Stomach (tissue), 8 donors: ENCODE measurements at regions not wholly inside any gene's neighbourhood (a gene's known extent, or its start where the extent isn't known, plus 50 kb on each side); places are given as distances from the start of the nearest gene placed in this dataset.

ENCODE experiments used
- DNase-seq, 2 donors: peaks; one replicate each; pipeline versions ENCODE4 v3.0.0 to v3.0.0-alpha.2; 2013 to 2019
- H3K27ac ChIP-seq, 5 donors: fragments of 200-600 bp in 4 of 5; sonication (generic) in 4 of 5; one replicate each; pipeline ENCODE4 v1.5.1; 2013 to 2019; ENCODE audit warnings: mild to moderate bottlenecking in 1 of 5, moderate library complexity in 1 of 5
- H3K27me3 ChIP-seq, 3 donors: fragments of 200-600 bp; sonication (generic); one replicate each; pipeline ENCODE4 v1.5.1; 2017 to 2019; ENCODE audit warnings: mixed run types in 1 of 3
- H3K36me3 ChIP-seq, 4 donors: fragments of 200-600 bp; sonication (generic); 1 replicate in 3 of 4; 2 replicates in 1 of 4; pipeline ENCODE4 v1.5.1; 2016 to 2019
- H3K4me1 ChIP-seq, 4 donors: fragments of 200-600 bp; sonication (generic); one replicate each; pipeline ENCODE4 v1.5.1; 2016 to 2019
- H3K4me3 ChIP-seq, 4 donors: fragments of 200-600 bp; sonication (generic) in 3 of 4; one replicate each; pipeline ENCODE4 v1.5.1; 2016 to 2019; ENCODE audit warnings: mild to moderate bottlenecking in 1 of 4
- H3K9me3 ChIP-seq, 4 donors: fragments of 200-600 bp; sonication (generic); one replicate each; pipeline ENCODE4 v1.5.1; 2016 to 2019
- CTCF ChIP-seq, 7 experiments: fragments of 450-650 bp in 4 of 7; fragments of 200-600 bp in 3 of 7; sonication (generic) in 3 of 7; IDR thresholded peaks; one replicate each; pipeline ENCODE4 v1.5.1; 2016 to 2019; ENCODE audit warnings: antibody characterized with exemption in 7 of 7, control low read depth in 2 of 7, mild to moderate bottlenecking in 1 of 7
- EP300 ChIP-seq: sonication (generic); formaldehyde crosslinking; IDR thresholded peaks from one replicate; pipeline ENCODE4 v1.6.1; 2017; ENCODE audit warnings: antibody characterized with exemption
- POLR2A ChIP-seq, 4 donors: fragments of 450-650 bp; IDR thresholded peaks; one replicate each; pipeline ENCODE4 v1.6.1; 2016; ENCODE audit warnings: antibody characterized with exemption in 4 of 4, control low read depth in 2 of 4, mild to moderate bottlenecking in 1 of 4, moderate library complexity in 1 of 4
- POLR2AphosphoS5 ChIP-seq, 3 donors: sonication (generic); formaldehyde crosslinking; IDR thresholded peaks; one replicate each; pipeline ENCODE4 v1.6.1; 2016; ENCODE audit warnings: antibody characterized with exemption in 3 of 3
- WGBS, 5 donors: extraction: QIAGEN DNeasy Blood & Tissue Kit in 3 of 5; methylation state at CpG; one replicate each; pipeline versions ENCODE4 v1.1.5 to v1.1.7; 2013 to 2018; 5-methylcytosine and 5-hydroxymethylcytosine counted together
- intact Hi-C: fragments of 100-400 bp; cut with DNase I; formaldehyde crosslinking; loops from one replicate; pipeline ENCODE4 v1.15.1; 2023; ENCODE audit warnings: low total_unique reads
- donor health status: healthy with polysubstance abuse.
- donor health status: Bipolar disorder and iron deficiency.
- donor health status: healthy.

DNA sequence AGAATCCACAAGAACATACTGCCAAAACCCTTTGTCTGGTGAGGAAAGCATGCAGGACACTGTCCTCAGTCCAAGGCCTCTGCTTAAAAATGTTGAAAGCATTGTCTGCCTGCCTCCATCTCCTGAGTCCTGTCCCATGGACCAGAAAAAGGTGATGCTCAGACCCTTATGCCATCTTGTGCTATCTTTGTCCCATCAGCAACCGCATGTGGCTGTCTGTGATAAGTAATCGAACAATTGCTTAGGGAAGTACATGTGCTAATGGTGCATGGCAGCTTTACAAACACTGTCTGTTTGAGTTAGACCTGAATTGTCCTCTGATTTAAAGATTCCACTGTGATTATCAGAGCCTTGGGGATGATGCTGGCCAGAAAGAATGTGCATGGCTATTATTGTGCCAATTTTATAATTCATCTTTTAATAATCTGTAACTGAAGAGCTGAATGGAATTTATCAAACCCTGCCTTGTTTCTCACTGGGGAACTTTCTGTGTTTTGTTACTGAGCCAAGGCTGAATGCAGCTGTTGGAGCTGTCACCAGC is 177.5 kb downstream of the DACT1 start:
- Histone ChIP-seq H3K9me3 (no peaks in the 10 kb centered on the region), H3K27ac (no peak overlapping the region), H3K27me3 (no peaks in the 10 kb centered on the region), H3K36me3 (no peaks in the 10 kb centered on the region), H3K4me1 (no peaks in the 10 kb centered on the region), H3K4me3 (no peak overlapping the region)
- peak in 1 of 2 donors; percentile 63 for DNase-seq
- no peak for TF ChIP-seq EP300
- no peak for TF ChIP-seq CTCF (IDR thresholded peaks at IDR 0.05)
- TF ChIP-seq POLR2A (IDR thresholded peaks at IDR 0.05), result no peak
- intact Hi-C loops, result no loop called here
- WGBS, 5 donors, result 20 to 56% (median 46%) methylated on average over 2 of the region's 2 CpGs

GRCh38 chr14:58815794-58816193 is 178.0 kb downstream of the DACT1 start:
- intact Hi-C loops, result no loop called here
- DNase-seq, result peak in 1 of 2 donors; percentile 21
- Histone ChIP-seq H3K36me3 (no peaks in the 10 kb centered on the region), H3K27me3 (no peaks in the 10 kb centered on the region), H3K27ac (no peak overlapping the region), H3K4me1 (no peaks in the 10 kb centered on the region), H3K4me3 (no peak overlapping the region), H3K9me3 (no peaks in the 10 kb centered on the region)
- TF ChIP-seq CTCF (IDR thresholded peaks at IDR 0.05) (no peak), EP300 (no peak), POLR2AphosphoS5 (IDR thresholded peaks at IDR 0.05) (no peak), POLR2A (IDR thresholded peaks at IDR 0.05) (no peak)
- WGBS, 5 donors, result 33 to 78% (median 72%) methylated on average over 5 of the region's 5 CpGs

DNA sequence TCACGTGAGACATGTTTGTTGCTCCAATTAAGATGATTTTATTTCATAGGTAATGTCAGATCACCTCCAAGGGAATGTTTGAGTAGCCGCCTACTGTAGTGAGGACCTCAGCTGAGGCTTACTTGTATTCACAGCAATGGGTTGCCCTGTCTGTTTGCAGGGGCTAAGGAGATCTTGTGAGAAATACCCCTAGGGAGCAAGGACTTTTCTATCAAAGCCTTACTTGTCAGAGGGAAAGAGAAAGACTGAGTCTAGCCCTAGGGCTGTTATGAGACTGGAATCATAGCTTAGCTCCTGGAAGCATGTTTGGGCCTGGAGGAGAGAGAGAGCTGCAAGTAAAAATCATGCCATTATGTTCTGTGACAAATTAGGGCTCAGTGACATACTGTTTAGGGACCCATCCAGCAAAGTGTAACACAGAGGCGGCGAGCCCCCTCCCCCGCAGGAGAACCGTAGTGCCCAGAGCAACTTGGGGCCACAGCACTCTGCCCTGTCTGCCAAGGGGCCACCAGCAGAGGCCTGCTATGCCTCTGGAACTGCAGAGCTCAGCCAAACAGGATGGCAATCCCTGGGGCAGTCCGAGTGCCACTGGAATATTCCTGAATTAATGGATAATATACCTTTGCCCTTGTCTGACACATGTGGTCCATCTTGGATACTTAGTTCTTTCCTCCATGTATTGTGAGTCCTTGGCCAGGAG is 178.8 kb downstream of the DACT1 start:
- DNase-seq, result no peak
- Histone ChIP-seq H3K27me3 (no peaks in the 10 kb centered on the region), H3K9me3 (no peaks in the 10 kb centered on the region), H3K36me3 (no peaks in the 10 kb centered on the region), H3K4me1 (no peaks in the 10 kb centered on the region), H3K27ac (no peak overlapping the region), H3K4me3 (no peak overlapping the region)
- no peak for TF ChIP-seq CTCF (IDR thresholded peaks at IDR 0.05)
- TF ChIP-seq POLR2AphosphoS5 (IDR thresholded peaks at IDR 0.05), result no peak
- no peak for TF ChIP-seq EP300
- TF ChIP-seq POLR2A (IDR thresholded peaks at IDR 0.05), result no peak
- WGBS, 5 donors, result 87 to 94% (median 91%) methylated on average over 7 of the region's 7 CpGs
- intact Hi-C loops, result no loop called here

GRCh38 chr14:58817846-58818245 is 180.1 kb downstream of the DACT1 start:
- intact Hi-C loops, result no loop called here
- no peak overlapping the region for H3K27ac ChIP-seq
- H3K9me3 ChIP-seq, result no peaks in the 10 kb centered on the region
- no peaks in the 10 kb centered on the region for H3K36me3 ChIP-seq
- H3K27me3 ChIP-seq, result no peaks in the 10 kb centered on the region
- TF ChIP-seq POLR2AphosphoS5 (IDR thresholded peaks at IDR 0.05), result no peak
- no peak for TF ChIP-seq EP300
- no peak for TF ChIP-seq POLR2A (IDR thresholded peaks at IDR 0.05)
- TF ChIP-seq CTCF (IDR thresholded peaks at IDR 0.05), result no peak
- H3K4me1 ChIP-seq, result no peaks in the 10 kb centered on the region
- no peak for DNase-seq
- no peak overlapping the region for H3K4me3 ChIP-seq
- WGBS, 5 donors, result 74 to 89% (median 82%) methylated on average over 1 of the region's 1 CpG
